ENCODE measurements at regions not wholly inside any gene's neighbourhood (a gene's known extent, or its start where the extent isn't known, plus 50 kb on each side); places are given as distances from the start of the nearest gene placed in this dataset.

DNA sequence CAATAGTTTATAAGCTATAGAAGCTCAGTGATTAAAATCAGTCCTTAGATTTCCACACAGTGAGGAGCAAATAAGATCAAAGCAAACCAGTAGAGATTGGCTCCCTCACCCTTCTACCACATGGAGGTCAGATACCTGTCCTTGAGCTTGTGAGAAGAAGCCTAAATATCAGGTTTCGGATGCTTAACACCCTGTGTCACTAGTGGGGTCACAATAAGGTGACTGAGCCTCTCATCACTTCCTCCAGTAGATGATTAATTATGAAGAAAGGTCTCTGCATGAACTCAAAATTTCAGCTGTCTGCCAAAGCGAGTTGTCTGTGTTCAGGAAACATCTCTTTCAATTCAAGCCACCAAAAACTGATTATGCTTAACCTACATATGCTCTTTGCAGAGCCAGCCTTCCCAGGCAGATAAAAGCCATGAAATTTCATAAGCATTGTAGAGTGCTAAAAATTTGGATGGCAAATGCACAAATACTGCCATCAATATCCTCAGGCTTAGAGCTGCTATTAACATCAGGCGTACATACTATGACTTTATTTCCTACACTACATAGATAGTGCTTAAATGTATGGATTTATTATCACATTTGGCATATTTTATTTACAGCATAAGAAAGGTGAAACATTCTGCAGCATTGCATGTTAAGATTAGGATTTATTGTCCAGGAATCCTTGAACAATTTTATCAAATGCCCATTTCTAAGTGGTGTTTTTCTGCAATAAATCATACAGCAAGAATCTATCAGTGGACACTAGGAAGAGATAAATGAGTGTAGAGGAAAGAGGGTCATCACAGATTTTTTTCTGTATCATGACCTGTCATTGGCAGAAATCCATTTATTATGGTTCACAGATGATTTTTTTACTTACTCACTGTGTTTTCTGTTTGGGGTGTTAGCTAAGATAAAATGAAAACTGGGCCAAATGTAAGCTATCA lies 285.1 kb upstream of the SP8 start:
- in situ Hi-C loops (cut with MboI; ENCODE audit: low pct_unique_long_range_greater_than_20kb, low sequenced_read_pairs): no loop called here
- DNase-seq: no peak

DNA sequence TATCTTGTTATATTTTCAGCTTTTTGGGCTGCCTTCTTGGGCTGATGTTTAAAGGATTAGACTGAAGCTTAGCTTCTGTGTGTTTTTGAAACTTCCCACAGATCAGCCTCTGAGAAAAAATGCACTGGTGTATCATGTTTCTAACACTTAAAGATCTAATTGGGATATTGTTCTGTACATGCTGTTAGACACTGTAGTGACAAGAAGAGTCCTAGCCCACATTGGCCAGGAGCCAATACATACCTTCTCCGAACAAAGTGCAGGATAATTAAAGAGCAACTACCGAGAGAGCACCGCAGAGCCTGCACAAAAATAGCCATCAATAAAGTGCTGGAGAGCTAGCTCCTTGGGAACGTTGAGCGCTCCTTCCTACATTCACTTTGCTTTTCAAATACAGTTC lies 289.4 kb upstream of the SP8 start:
- DNase-seq: no peak
- in situ Hi-C loops (cut with MboI; ENCODE audit: low pct_unique_long_range_greater_than_20kb, low sequenced_read_pairs): no loop called here

DNA sequence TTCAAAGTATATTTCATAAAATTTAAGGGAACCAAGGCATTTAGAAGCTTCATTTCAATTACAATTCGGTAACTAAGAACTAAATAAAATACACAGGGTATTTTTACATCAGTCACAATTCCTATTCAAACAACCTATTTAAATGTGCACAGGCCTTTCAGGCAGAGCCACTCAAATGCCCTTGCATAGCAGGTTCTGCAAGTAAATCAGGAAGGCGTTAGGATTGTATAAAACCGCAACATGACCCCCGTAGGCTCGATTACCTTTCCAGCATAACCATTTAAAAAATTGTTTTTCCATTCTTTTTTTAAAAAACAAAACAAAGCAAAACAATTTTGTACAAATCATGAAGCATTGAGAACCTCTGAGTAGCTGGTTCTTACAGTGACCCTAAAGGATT lies 289.9 kb upstream of the SP8 start:
- in situ Hi-C loops (cut with MboI; ENCODE audit: low pct_unique_long_range_greater_than_20kb, low sequenced_read_pairs): no loop called here
- no peak for DNase-seq

DNA sequence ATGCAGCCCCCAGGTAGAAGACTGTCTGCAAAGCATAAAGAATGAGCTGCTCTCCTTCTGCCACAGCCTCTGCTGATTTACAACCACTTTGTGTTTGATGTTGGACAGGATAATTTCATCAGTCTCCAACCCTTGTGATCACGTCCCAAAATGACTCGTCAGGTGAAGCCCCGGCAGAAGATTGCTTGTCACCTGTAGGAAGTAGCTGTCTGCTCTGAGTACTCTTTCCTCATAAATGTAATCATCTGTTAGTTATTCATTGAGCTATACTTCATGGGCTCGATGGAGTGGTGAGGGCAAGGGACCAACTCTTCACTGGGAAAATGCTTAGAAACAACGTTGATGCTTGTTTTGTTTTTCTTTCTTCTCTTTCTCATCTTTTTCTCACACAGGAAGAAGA lies 290.9 kb upstream of the SP8 start:
- no peak for DNase-seq
- in situ Hi-C loops (cut with MboI; ENCODE audit: low pct_unique_long_range_greater_than_20kb, low sequenced_read_pairs): no loop called here

DNA sequence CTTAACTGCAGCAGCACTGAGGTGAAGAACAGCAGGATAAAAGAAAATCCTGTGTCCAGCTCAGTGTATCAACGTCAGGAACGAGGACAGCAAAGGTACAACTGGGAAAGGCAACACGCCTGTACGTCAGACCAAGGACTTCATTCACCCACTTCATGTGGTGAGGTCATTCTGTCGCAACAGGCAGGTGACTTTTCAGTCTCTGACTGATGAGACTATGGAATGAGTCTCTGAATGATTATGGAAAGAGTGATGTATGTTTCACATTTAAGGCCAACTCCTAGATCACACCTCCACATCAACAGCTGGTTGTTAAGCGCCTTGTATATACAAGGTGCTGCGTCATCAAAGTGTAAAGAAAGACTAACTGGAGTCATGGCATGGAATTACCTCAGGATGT lies 297.6 kb upstream of the SP8 start:
- no peak for DNase-seq
- in situ Hi-C loops (cut with MboI; ENCODE audit: low pct_unique_long_range_greater_than_20kb, low sequenced_read_pairs): no loop called here

DNA sequence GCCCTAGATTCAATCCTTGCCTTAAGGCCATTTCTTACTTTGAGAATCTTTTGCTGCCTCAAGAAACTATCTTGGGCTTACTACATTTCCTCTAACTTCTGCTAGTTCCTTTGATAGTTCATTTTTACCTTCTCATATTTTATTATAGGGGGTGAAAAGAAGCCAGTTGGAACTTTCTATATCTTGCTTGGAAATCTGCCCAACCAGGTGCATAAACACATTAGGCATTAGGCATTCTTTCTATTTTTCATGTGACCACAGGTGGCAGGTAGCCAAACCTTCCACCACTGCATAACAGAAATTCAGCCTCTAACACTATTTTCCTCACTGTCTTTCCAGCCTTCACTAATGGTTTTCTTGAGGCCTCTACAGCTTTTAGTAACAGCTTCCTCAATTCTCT lies 300.0 kb upstream of the SP8 start:
- in situ Hi-C loops (cut with MboI; ENCODE audit: low pct_unique_long_range_greater_than_20kb, low sequenced_read_pairs): no loop called here
- no peak for DNase-seq

DNA sequence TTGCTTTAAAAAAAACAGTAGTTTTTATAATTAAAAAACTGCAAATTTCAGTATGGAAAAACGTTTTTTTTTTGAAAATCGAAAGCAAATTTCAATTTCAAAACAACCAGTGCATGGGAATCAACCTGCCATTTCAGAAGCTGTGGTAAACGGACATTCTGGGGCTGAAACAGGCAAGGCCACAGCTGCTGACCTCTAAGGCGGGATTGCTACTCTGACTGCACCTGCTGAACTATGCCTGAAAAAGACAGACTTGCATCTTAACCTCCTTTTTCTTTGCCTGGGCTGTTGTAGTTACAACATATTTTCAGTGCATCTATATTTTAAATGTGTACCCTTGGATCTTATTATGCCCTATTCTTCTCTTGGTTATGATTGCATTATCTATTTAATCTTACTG lies 303.0 kb upstream of the SP8 start:
- in situ Hi-C loops (cut with MboI; ENCODE audit: low pct_unique_long_range_greater_than_20kb, low sequenced_read_pairs): no loop called here
- DNase-seq: no peak

DNA sequence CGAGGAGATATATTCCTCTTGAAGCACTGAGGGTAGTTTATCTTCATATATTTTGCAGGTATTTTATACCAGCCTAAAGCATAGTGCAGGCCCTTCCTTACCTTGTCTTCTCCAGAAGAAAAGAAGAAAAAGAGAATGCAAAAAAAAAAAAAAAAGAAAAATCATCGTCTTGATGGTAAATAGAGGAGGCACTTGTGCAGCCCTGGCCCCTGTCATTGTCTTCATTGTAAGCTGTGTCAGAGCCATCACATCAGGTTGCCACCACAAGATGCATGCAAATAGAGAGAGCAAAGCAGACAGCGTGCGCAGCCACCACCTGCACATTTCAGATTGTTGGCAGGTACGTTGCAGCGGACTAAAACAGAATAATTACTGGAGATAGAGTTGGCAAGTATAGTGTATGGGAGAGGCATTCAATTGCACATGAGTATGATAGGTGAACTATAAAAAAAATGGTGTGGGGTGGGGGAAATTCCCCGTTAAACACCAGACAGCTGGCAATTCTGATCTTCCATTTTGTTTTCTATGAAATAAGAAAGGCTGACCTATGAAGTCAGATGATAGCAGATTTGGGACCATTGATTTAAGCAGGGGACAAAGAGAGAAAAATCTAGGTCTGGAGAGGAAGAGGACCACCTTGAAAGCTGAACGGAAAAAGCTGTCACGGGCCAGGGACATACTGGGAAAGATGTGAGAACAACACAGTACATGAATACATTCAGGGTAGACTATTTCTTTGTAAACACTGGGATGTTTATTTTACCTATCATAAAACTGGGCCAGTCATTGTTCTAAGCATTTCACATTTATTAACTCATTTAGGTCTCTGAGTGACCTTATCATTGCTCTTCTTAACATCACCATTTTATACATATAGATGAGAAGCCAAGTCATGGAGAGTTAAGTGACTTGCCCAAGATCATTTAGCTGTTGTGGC lies 306.3 kb upstream of the SP8 start:
- DNase-seq: no peak
- in situ Hi-C loops (cut with MboI; ENCODE audit: low pct_unique_long_range_greater_than_20kb, low sequenced_read_pairs): no loop called here

DNA sequence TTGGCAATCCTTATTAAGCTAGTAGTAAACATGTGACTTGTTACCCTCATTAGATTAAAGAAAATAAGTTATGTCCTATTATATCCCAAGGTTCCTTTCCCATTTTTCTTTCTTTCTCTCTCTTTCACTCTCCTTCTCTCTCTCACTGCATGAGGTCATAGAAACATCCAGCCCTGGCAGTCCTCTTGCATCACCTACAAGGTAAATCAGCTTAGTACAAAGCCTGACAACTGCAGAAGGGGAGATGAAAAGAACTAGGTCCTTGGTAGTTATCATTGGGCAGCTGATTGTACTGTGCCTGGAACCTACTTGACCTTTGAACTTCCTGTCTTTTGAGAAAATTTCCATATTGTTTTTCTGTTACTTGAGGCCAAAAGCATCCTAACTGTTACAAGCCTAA lies 307.9 kb upstream of the SP8 start:
- in situ Hi-C loops (cut with MboI; ENCODE audit: low pct_unique_long_range_greater_than_20kb, low sequenced_read_pairs): no loop called here
- no peak for DNase-seq

DNA sequence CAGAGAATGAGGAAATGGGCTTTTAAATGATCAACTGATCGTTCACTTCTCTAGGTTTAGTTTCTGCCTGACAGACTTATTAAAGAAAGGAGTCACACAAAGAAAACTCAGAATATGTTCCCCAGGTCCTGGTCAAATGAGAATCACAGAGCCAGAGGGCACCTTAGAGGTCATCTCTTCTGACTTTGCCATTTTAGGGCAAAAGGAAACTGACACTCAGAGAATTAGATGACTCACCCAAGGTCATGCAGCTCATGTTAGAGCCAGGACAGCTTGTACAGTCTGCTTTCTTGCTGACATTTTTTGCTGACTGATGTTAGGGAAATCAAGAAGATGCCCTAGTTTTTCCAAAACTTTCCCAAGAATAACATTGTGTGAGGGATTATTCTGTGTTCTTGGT lies 312.7 kb upstream of the SP8 start:
- DNase-seq: no peak
- in situ Hi-C loops (cut with MboI; ENCODE audit: low pct_unique_long_range_greater_than_20kb, low sequenced_read_pairs): no loop called here

DNA sequence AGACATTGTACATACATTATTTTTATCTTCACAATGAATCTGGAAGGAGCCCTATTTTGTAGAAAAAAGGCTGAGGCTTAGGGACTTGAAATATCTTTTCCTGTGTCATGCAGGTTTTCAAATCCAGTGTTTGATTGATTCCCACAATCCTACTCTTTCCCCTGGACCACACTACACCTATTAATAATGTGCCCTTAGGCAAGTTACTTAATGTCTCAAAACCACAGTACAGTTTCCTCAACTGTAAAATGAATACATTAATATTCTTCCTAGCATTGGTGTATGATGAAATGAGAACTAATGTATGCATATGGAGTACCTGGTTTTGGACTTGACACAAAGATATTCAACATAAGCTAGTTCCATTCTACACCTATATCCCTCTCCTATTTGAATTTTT lies 313.3 kb upstream of the SP8 start:
- no peak for DNase-seq
- in situ Hi-C loops (cut with MboI; ENCODE audit: low pct_unique_long_range_greater_than_20kb, low sequenced_read_pairs): no loop called here

DNA sequence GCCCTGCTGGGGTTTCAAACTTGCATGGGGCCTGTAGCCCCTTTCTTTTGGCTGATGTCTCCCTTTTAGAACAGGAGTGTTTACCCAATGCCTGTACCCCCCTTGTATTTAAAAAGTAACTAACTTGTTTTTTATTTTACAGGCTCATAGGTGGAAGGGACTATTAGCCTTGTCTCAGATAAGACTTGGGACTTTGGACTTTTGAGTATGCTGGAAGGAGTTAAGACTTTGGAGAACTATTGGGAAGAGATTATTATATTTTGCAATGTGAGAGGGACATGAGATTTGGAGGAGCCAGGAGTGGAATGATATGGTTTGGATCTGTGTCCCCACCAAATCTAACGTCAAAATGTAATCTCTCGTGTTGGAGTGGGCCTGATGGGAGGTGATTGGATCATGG lies 314.9 kb upstream of the SP8 start:
- DNase-seq: no peak
- in situ Hi-C loops (cut with MboI; ENCODE audit: low pct_unique_long_range_greater_than_20kb, low sequenced_read_pairs): no loop called here

DNA sequence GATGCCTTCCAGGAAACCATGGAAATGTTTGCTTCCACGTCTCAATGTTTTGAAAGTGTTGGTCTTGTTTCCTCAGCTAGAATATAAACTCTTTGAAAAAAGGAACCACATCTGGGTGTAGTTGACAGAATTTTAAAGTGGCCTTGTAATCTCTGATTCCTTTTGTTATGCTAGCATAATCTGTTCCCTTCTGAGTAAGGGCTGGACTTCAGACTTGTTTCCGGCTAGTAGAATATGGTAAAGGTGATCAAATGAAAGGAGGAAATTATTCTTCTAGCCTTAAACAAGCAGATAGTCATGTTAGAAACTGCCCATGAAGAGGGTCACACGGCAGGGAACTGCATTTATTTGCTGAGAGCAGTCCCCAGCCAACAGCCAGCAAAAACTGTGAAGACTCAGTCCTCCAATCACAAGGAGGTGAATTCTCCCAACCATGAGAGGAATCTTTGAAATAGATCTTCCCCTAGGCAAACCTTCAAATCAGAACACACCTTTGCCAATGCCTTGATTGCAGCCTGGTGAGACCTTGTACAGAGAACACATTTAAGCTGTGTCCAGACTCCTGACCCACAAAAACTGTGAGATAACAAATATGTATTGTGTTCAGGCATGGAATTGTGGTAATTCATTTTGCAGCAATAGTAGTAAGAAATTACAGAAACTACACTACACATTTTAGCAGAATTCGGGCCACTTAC lies 316.9 kb upstream of the SP8 start:
- in situ Hi-C loops (cut with MboI; ENCODE audit: low pct_unique_long_range_greater_than_20kb, low sequenced_read_pairs): no loop called here
- DNase-seq: no peak

DNA sequence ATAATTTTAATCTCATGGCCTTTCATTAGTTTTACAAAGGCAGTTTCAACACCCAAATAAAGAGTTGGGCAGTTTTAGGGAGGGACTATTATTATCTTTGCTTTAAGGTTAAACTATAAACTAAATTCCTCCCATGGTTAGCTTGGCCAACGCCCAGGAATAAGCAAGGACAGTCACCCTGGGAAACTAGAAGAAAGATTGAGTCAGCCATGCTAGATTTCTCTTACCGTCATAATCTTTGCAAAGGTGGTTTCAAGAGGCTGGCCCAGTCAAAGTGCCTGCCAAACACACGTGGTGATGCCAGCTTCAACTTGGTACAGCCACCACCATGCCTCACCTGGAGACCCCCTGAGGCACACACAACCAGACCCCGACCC lies 317.4 kb upstream of the SP8 start:
- in situ Hi-C loops (cut with MboI; ENCODE audit: low pct_unique_long_range_greater_than_20kb, low sequenced_read_pairs): no loop called here
- DNase-seq: no peak

DNA sequence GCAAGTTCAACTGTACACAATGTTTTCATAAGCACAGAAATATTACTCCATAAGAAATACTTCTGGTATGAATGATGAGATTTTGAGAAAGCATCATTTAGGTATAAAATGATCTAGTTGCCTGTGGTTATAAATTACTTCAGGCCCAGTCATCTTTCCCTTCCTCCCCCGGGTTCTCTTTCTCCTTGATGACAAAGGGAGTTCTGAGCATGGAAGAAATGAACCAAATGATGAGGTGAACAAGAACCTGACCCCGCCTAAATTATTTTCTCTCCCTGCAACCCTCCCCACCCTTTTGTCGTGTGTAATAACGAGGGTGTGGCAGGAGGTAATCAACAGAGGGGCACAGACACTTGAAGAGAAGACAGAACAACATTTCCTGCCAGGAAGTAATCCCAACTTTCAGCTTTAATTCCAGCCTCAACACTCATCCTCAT lies 319.6 kb upstream of the SP8 start:
- in situ Hi-C loops (cut with MboI; ENCODE audit: low pct_unique_long_range_greater_than_20kb, low sequenced_read_pairs): no loop called here
- DNase-seq: no peak

DNA sequence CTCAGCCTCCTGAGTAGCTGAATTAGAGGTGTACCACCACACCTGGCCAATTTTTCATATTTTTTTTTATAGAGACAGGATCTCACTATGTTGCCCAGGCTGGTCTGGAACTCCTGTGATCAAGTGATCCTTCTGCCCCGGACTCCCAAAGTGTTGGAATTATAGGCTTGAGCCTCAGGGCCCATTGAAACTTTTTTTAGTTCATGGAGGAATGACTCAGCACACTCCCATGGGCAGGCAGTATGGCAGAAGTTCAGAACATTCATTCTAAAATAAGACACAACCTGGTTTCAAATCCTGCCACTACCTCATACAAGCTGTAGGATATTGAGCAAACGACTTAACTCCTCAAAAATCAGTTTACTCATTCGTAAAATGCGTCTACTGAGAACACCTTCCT lies 320.4 kb upstream of the SP8 start:
- in situ Hi-C loops (cut with MboI; ENCODE audit: low pct_unique_long_range_greater_than_20kb, low sequenced_read_pairs): no loop called here
- no peak for DNase-seq

DNA sequence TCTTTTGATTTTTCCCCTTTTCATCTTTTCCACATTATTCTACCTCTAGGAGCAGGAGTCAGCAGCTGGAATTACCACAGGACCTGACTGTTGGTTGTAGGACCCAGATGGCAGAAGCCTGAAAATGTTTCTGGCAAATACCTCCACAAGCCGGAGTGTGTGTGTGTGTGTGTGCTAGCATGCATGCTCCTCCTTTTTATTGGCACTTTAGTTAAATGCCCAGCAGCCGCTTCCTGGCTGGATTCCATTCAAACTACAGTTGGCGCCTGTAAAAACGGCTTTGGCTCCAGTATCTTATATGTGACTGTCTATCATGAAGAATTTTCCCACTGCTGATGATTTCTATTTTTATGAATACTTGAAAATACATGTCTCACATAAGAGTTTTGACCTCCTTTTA lies 319.7 kb upstream of the SP4 start:
- no peak for DNase-seq
- in situ Hi-C loops (cut with MboI; ENCODE audit: low pct_unique_long_range_greater_than_20kb, low sequenced_read_pairs): no loop called here

DNA sequence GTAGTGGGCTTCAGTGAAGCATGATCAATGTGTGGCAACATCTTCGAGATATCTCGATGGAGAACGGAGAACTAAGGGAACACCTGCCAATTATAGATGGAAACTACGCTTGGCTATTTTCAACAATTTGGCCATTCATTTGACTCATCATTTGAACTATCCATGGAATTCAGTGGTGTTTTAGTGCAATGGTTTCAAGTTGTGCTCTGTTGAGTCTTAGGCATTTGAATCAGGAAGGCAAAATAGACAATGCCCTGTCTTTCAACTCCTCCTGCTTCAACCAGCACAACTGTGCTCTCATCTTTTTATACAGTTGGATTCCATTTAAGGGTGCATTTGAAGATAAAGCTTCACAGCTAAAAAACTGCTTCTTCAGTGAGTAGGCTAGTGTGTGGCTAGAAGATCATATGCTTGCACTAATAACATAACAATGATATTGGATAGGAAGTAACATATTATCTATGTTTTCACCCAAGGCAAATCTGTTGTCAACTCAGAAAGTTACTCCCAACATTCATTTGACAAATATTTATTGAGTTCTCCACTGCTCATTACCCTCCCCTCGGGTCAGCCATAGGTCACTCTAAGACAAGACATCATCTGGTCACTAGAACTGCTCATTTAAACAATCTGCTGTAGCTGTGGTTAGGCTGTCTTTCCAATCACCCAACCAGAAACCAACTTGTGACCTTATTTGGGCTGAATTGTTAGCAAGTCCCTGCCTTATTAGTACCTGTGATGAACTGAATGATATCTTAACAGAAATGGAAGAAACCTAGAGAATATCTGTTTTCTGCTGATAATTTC lies 314.1 kb upstream of the SP4 start:
- no peak for DNase-seq
- in situ Hi-C loops (cut with MboI; ENCODE audit: low pct_unique_long_range_greater_than_20kb, low sequenced_read_pairs): no loop called here

DNA sequence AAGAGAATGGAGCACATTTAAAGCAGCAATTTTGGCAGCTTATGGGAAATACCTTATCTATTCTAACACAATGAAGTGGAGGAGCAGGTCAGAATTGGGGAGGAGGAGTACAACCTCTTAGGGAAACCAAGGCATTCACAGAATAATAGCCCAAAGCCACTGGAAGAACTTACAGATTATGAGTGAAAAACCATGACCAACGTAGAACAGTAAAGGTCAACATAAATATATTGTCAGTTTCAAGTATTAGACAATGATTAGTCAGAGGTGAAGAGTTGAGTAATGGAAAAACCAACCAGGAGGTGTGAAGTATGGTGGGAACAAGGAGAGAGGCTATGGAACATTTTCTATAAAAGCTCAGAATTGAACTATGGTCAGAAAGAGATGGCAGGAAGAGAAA lies 304.3 kb upstream of the SP4 start:
- in situ Hi-C loops (cut with MboI; ENCODE audit: low pct_unique_long_range_greater_than_20kb, low sequenced_read_pairs): no loop called here
- DNase-seq: no peak

Data from KBM-7 (cell line).